ENCODE measurements at regions not wholly inside any gene's neighbourhood (a gene's known extent, or its start where the extent isn't known, plus 50 kb on each side); places are given as distances from the start of the nearest gene placed in this dataset.
"Not testable (repeated sequence)": the region's sequence is repeated elsewhere in the genome, so short reads cannot be mapped to it uniquely, and the experiment has no call there.

- DNase-seq (ENCODE audit: low spot score) = no peak
Measured at GRCh38 chr1:29624320-29625083, 388.2 kb downstream of the PTPRU start.

GRCh38 chr1:29623501-29623900 is 387.2 kb downstream of the PTPRU start:
- no peak for DNase-seq (ENCODE audit: low spot score)

- DNase-seq (ENCODE audit: low spot score) = no peak
Measured at GRCh38 chr1:29621826-29622435, 385.6 kb downstream of the PTPRU start.

- DNase-seq (ENCODE audit: low spot score) = no peak
Measured at GRCh38 chr1:29620631-29621030, 384.3 kb downstream of the PTPRU start.

- no peak for DNase-seq (ENCODE audit: low spot score)
Measured at GRCh38 chr1:29607236-29607635, 370.9 kb downstream of the PTPRU start.

- DNase-seq (ENCODE audit: low spot score) = not testable (repeated sequence)
Measured at GRCh38 chr1:29604796-29605195, 368.5 kb downstream of the PTPRU start.

GRCh38 chr1:29603622-29604021 is 367.3 kb downstream of the PTPRU start:
- DNase-seq (ENCODE audit: low spot score) = no peak

GRCh38 chr1:29602203-29602602 is 365.9 kb downstream of the PTPRU start:
- no peak for DNase-seq (ENCODE audit: low spot score)

GRCh38 chr1:29601021-29601420 is 364.7 kb downstream of the PTPRU start:
- DNase-seq (ENCODE audit: low spot score) = no peak

GRCh38 chr1:29599826-29600225 is 363.5 kb downstream of the PTPRU start:
- no peak for DNase-seq (ENCODE audit: low spot score)

- no peak for DNase-seq (ENCODE audit: low spot score)
Measured at GRCh38 chr1:29599071-29599470, 362.7 kb downstream of the PTPRU start.

GRCh38 chr1:29597861-29598260 is 361.5 kb downstream of the PTPRU start:
- DNase-seq (ENCODE audit: low spot score) = no peak

- DNase-seq (ENCODE audit: low spot score) = no peak
Measured at GRCh38 chr1:29593601-29594382, 357.5 kb downstream of the PTPRU start.

GRCh38 chr1:29592731-29593130 is 356.4 kb downstream of the PTPRU start:
- peak; percentile 21 for DNase-seq (ENCODE audit: low spot score)

GRCh38 chr1:29592261-29592615 is 355.9 kb downstream of the PTPRU start:
- no peak for DNase-seq (ENCODE audit: low spot score)

GRCh38 chr1:29591601-29592260 is 355.4 kb downstream of the PTPRU start:
- DNase-seq (ENCODE audit: low spot score) = no peak

GRCh38 chr1:29590583-29591565 is 354.6 kb downstream of the PTPRU start:
- DNase-seq (ENCODE audit: low spot score) = no peak

GRCh38 chr1:29589716-29590115 is 353.4 kb downstream of the PTPRU start:
- DNase-seq (ENCODE audit: low spot score) = not testable (repeated sequence)

GRCh38 chr1:29586991-29587745 is 350.8 kb downstream of the PTPRU start:
- DNase-seq (ENCODE audit: low spot score) = no peak

GRCh38 chr1:29586215-29586614 is 349.9 kb downstream of the PTPRU start:
- no peak for DNase-seq (ENCODE audit: low spot score)

GRCh38 chr1:29585656-29586055 is 349.3 kb downstream of the PTPRU start:
- DNase-seq (ENCODE audit: low spot score) = no peak

Data from AG08395 (cell line).